Cardiac muscle cell (in vitro differentiated cells and primary cell): ENCODE measurements at regions not wholly inside any gene's neighbourhood (a gene's known extent, or its start where the extent isn't known, plus 50 kb on each side); places are given as distances from the start of the nearest gene placed in this dataset.

Experiments used
- DNase-seq, 2 donors: peaks; one replicate each; pipeline versions ENCODE4 v3.0.0 to v3.0.0-alpha.2; 2010 to 2017; ENCODE audit warnings: low read depth in 1 of 2, low spot score in 1 of 2
- H3K27ac ChIP-seq: fragments of 200-600 bp; sonication (generic); 2 replicates; pipeline ENCODE4 v1.5.1; 2016
- H3K27me3 ChIP-seq: fragments of 200-600 bp; sonication (generic); 2 replicates; pipeline ENCODE4 v1.6.0; 2016; ENCODE audit warnings: control low read depth
- H3K36me3 ChIP-seq: fragments of 200-600 bp; sonication (generic); 2 replicates; pipeline ENCODE4 v1.5.1; 2016; ENCODE audit warnings: control low read depth
- H3K4me1 ChIP-seq: fragments of 200-600 bp; sonication (generic); 2 replicates; pipeline ENCODE4 v1.8.1; 2017; ENCODE audit warnings: low read depth, mild to moderate bottlenecking, mixed run types
- H3K4me3 ChIP-seq: fragments of 200-600 bp; sonication (generic); 2 replicates; pipeline ENCODE4 v1.5.1; 2016; ENCODE audit warnings: mild to moderate bottlenecking
- H3K9me3 ChIP-seq: fragments of 200-600 bp; sonication (generic); 2 replicates; pipeline ENCODE4 v1.5.1; 2017; ENCODE audit warnings: low read depth, mild to moderate bottlenecking, control low read depth
- TF ChIP-seq, protein P1 (sequence below): IDR thresholded peaks from 2 replicates; pipeline ENCODE4 v1.5.1; 2012; ENCODE audit warnings: low read depth, mild to moderate bottlenecking, low read length

DNA sequence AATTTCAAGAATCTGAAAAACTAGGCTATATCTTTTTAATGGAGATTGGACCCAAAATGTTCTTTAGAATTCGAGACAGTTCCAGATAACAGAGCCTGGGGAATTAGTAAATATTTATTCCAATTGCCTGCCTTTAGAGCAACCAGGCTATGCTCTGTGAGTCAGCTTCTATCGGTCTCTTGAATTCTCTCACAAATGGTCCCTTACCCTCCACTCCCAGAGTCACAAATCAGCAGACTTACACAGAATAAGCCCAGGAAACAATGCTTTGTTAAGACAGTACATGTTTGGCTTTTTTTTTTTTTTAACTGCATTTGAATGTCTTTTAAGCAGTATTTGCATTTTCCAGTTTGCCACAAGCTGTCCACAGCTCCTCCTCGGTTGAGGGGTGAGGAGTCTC, 460.7 kb upstream of the CBLB start:
- no peaks in the 10 kb centered on the region for H3K27me3 ChIP-seq
- H3K9me3 ChIP-seq = no peaks in the 10 kb centered on the region
- no peak overlapping the region for H3K4me3 ChIP-seq
- DNase-seq = no peak
- no peak overlapping the region for H3K27ac ChIP-seq
- no peaks in the 10 kb centered on the region for H3K36me3 ChIP-seq
- TF ChIP-seq, protein P1, sequence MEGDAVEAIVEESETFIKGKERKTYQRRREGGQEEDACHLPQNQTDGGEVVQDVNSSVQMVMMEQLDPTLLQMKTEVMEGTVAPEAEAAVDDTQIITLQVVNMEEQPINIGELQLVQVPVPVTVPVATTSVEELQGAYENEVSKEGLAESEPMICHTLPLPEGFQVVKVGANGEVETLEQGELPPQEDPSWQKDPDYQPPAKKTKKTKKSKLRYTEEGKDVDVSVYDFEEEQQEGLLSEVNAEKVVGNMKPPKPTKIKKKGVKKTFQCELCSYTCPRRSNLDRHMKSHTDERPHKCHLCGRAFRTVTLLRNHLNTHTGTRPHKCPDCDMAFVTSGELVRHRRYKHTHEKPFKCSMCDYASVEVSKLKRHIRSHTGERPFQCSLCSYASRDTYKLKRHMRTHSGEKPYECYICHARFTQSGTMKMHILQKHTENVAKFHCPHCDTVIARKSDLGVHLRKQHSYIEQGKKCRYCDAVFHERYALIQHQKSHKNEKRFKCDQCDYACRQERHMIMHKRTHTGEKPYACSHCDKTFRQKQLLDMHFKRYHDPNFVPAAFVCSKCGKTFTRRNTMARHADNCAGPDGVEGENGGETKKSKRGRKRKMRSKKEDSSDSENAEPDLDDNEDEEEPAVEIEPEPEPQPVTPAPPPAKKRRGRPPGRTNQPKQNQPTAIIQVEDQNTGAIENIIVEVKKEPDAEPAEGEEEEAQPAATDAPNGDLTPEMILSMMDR = no peak
- H3K4me1 ChIP-seq = no peaks in the 10 kb centered on the region

DNA sequence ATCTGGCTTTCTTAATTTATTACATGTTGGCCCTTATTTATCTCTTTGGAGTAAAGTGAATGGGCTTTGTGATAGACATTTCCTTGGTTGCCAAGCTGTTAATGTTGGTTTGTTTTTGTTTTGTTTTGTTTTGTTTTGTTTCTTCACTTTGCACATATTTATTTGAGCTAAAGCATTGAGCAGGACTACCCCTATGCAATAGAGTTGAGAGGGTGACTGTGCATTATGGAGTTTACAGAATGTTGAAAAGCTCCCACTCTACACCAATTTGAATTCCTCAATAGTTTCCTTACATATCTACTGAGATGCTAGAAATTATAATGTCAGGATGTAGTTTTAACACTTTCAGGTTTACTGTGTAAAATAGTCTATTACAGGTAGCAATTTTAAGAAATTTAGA, 462.8 kb upstream of the CBLB start:
- Histone ChIP-seq H3K27ac (no peak overlapping the region), H3K4me3 (no peak overlapping the region), H3K36me3 (no peaks in the 10 kb centered on the region), H3K27me3 (no peaks in the 10 kb centered on the region), H3K9me3 (no peaks in the 10 kb centered on the region), H3K4me1 (no peaks in the 10 kb centered on the region)
- no peak for DNase-seq
- TF ChIP-seq, protein P1 = no peak

DNA sequence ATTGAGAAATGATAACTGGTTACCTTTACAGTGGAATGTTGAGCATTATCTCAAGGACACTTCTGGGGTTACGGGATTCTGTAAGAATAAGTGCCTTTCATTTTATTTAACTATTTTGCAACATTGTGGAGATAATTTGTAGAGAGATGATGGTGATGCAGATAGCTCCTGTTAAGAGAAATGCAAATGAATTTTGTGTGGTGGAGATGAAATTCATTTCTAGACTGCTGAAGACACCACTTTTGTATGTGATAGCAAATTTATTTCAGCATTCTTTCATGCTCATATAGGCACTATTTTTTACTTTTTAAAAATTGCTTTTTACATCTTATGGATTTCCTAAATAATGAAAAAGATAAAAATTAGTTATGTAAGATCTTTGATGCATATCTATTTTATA, 463.3 kb upstream of the CBLB start:
- Histone ChIP-seq H3K4me1 (no peaks in the 10 kb centered on the region), H3K9me3 (no peaks in the 10 kb centered on the region), H3K4me3 (no peak overlapping the region), H3K36me3 (no peaks in the 10 kb centered on the region), H3K27ac (no peak overlapping the region), H3K27me3 (no peaks in the 10 kb centered on the region)
- no peak for DNase-seq
- TF ChIP-seq, protein P1 = no peak

DNA sequence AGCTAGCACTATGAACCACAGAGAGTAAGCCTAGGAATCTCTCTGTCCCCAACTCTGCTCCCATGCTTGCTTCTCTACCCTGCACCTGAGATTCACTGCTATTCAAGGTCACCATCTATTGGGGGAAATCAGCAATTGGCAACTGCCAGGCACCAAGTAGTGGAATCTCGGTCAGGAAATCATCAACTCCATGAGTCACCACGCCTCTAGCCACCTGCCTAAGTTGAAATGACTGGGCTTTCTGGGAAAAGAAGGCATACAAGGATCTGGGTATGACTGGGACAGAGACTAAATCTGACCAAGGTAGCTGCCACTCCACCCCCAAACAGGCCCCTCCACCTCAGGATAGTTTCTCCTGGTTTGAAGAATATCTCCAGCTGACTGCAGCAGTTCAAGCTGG, 464.1 kb upstream of the CBLB start:
- DNase-seq = no peak
- TF ChIP-seq, protein P1 = no peak
- H3K36me3 ChIP-seq = no peaks in the 10 kb centered on the region

DNA sequence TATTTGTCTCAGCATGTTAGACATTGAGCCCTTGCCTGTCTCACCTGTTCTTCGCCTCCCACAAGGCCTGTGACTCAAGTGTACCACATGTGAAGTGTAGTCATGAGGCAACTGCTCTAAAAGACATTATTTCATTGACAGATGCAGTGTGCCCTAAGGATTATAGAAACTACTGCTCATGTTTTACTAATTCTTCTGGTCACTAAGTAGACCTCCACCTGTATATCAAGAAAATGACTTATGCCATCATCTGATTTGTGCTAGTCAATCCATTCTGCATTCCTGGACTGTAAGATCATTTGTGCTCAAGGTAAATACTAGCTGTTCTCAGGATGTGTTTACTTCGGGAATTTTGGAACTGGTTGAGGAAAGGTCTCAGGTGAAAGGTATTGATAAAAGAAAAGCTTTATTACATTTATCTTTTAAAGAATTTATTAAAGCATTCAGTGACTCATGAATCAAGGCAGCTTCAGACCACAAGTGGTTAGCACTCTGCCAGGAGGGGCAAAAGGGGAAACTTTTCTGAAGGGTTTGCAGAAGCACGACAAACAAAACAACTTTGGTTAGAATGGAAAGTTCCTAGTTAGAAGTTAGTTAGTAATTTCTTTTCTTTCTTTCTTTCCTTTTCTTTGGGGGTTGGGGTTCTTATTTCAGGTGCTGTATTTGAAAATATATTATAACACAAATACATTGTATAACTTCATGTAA, 465.3 kb upstream of the CBLB start:
- Histone ChIP-seq H3K4me1 (no peaks in the 10 kb centered on the region), H3K27ac (no peak overlapping the region), H3K27me3 (no peaks in the 10 kb centered on the region), H3K4me3 (no peak overlapping the region), H3K36me3 (no peaks in the 10 kb centered on the region), H3K9me3 (no peaks in the 10 kb centered on the region)
- TF ChIP-seq, protein P1 = no peak
- peak in 1 of 2 donors; percentile 62 for DNase-seq

More for the DNA sequence above, 464.1 kb upstream of the CBLB start:
- Histone ChIP-seq H3K4me3 (no peak overlapping the region), H3K27ac (no peak overlapping the region), H3K4me1 (no peaks in the 10 kb centered on the region), H3K9me3 (no peaks in the 10 kb centered on the region), H3K27me3 (no peaks in the 10 kb centered on the region)

DNA sequence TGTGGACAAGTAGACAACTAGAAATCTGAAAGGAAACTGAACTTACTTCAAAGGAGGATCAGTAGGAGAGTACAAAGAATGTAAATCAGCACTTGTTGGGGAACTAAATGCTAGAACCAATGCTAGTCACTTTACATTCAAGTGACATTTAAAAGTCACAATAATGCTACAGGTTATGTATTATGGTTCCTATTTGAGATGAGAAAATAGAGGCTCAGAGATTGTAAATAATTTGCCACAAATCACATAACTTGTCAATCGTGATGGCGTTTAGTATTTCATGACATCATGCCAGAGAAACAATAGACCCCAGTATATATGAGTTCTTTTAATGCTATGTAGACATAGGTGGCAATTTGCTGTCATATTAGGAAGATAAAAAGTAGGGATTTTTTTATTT, 467.8 kb upstream of the CBLB start:
- Histone ChIP-seq H3K36me3 (no peaks in the 10 kb centered on the region), H3K4me3 (no peak overlapping the region), H3K4me1 (no peaks in the 10 kb centered on the region), H3K27me3 (no peaks in the 10 kb centered on the region), H3K9me3 (no peaks in the 10 kb centered on the region), H3K27ac (no peak overlapping the region)
- TF ChIP-seq, protein P1 = no peak
- no peak for DNase-seq
